ENCODE measurements at regions not wholly inside any gene's neighbourhood (a gene's known extent, or its start where the extent isn't known, plus 50 kb on each side); places are given as distances from the start of the nearest gene placed in this dataset.

DNA sequence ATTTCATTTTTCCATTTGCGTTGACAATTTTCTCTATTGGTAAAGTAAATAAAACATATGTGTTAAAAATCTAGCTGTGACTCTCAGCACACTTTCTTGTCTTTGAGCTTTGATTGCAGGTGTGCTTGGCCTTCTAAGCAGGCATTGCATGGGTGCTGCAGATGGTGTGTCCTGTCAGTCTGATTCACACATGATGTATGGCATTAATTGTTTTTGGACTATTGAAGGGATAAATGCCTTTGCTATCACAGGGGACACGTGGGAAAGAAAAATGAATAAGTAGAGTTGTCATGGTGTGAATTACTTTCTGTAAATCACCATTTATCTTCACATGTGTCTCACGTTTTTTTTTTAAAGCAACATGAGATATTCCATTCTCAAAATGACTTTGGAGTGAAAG, 211.3 kb upstream of the NAV3 start:
- Histone ChIP-seq H3K9ac (ENCODE audit: extremely low read depth, insufficient read length, low read length) (no peak overlapping the region), H3K9me3 (ENCODE audit: control insufficient read depth, low read depth, low read length) (no peaks in the 10 kb centered on the region), H3K79me2 (ENCODE audit: insufficient read depth, low read length) (no peaks in the 10 kb centered on the region), H3K56ac (ENCODE audit: insufficient read length, low read depth, low read length) (no peak overlapping the region), H2BK5ac (ENCODE audit: insufficient read length, low read length) (no peak overlapping the region), H2AFZ (ENCODE audit: low read length) (no peak overlapping the region), H2BK120ac (ENCODE audit: low read depth, low read length, poor library complexity, severe bottlenecking) (no peak overlapping the region), H3K4me2 (ENCODE audit: insufficient read depth, insufficient read length, low read length) (no peak overlapping the region), H2BK20ac (ENCODE audit: low read depth, low read length, poor library complexity, severe bottlenecking) (no peak overlapping the region), H4K91ac (ENCODE audit: insufficient read length, low read depth, low read length) (no peak overlapping the region), H3K27me3 (ENCODE audit: insufficient read depth, low read length) (no peaks in the 10 kb centered on the region), H4K20me1 (ENCODE audit: control insufficient read depth, insufficient read depth, insufficient read length) (no peaks in the 10 kb centered on the region), H4K8ac (replicated peaks; ENCODE audit: insufficient read length, low read depth, low read length) (no peak overlapping the region), H3K4ac (ENCODE audit: low read depth, low read length) (no peak overlapping the region), H3K23me2 (ENCODE audit: insufficient read length, low read depth, low read length, poor library complexity, severe bottlenecking) (no peaks in the 10 kb centered on the region), H2BK15ac (ENCODE audit: low read depth, low read length) (no peak overlapping the region), H3K18ac (ENCODE audit: insufficient read length, low read depth, low read length) (no peak overlapping the region), H2AK5ac (ENCODE audit: insufficient read length, low read length) (no peak overlapping the region), H2BK12ac (ENCODE audit: insufficient read length, low read depth, low read length) (no peak overlapping the region), H3K27ac (ENCODE audit: insufficient read length, low read depth, low read length) (no peak overlapping the region), H3K79me1 (ENCODE audit: insufficient read depth, low read depth, low read length, poor library complexity, severe bottlenecking) (no peaks in the 10 kb centered on the region), H4K5ac (ENCODE audit: insufficient read length, low read depth, low read length) (no peak overlapping the region), H3K4me1 (ENCODE audit: insufficient read depth, low read length) (no peaks in the 10 kb centered on the region), H3T11ph (ENCODE audit: low read length) (no peak overlapping the region), H3K14ac (ENCODE audit: insufficient read depth, low read length) (no peak overlapping the region), H3K23ac (ENCODE audit: insufficient read length, low read depth, low read length) (no peak overlapping the region)
- no peak for TF ChIP-seq CTCF (conservative IDR thresholded peaks at IDR 0.05)
- peaks cover 6 to 9% of the 10 kb centered on the region in 2 experiments; a peak in 3 of 5 replicates for H3K9me3 Mint-ChIP-seq
- DNase-seq: no peak
- H3K27me3 Mint-ChIP-seq (ENCODE audit: low read depth): no peaks in the 10 kb centered on the region
- no CpG with 5 or more reads among the region's 3 CpGs for WGBS (ENCODE audit: extremely low coverage, insufficient read length, low lambda C conversion rate)
- H3K4me1 Mint-ChIP-seq: peaks cover 0 to 4% of the 10 kb centered on the region in 2 experiments; a peak in 3 of 4 replicates
- peaks cover 0 to 11% (median 4%) of the 10 kb centered on the region in 3 experiments; a peak in 2 of 7 replicates for H3K36me3 Mint-ChIP-seq (ENCODE audit: insufficient read depth in 1 of 3, low read depth in 3 of 3)
- no peak overlapping the region for H3K27ac Mint-ChIP-seq
- no peak overlapping the region for H3K4me3 Mint-ChIP-seq
